K562 (cell line): ENCODE measurements at regions not wholly inside any gene's neighbourhood (a gene's known extent, or its start where the extent isn't known, plus 50 kb on each side); places are given as distances from the start of the nearest gene placed in this dataset.

Source experiments
- ATF6 ChIP-seq: sonication (generic); formaldehyde crosslinking; IDR thresholded peaks from 2 replicates; pipeline ENCODE4 v1.4.0; 2020; ENCODE audit warnings: mild to moderate bottlenecking, missing genetic modification reagents
- CLOCK ChIP-seq: fragments of 250-450 bp; sonication (Bioruptor Pico); IDR thresholded peaks from 2 replicates; pipeline ENCODE4 v1.4.0; 2020; ENCODE audit warnings: mild to moderate bottlenecking, moderate library complexity, borderline replicate concordance
- ESRRB ChIP-seq: fragments of 250-450 bp; sonication (Bioruptor Pico); IDR thresholded peaks from 2 replicates; pipeline ENCODE4 v1.5.0; 2020; ENCODE audit warnings: mild to moderate bottlenecking, moderate library complexity, borderline replicate concordance
- FOXK1 ChIP-seq: sonication (generic); formaldehyde crosslinking; IDR thresholded peaks from 2 replicates; pipeline ENCODE4 v1.8.0; 2022; ENCODE audit warnings: missing genetic modification reagents, mild to moderate bottlenecking, borderline replicate concordance
- GABPA ChIP-seq: fragments of 200-800 bp; sonication (Bioruptor generic); conservative IDR thresholded peaks from 2 replicates; pipeline ENCODE4 v1.6.1; 2016; ENCODE audit warnings: low read depth, missing genetic modification characterization, missing compliant biosample characterization
- HNRNPUL1 ChIP-seq: fragments of 200-400 bp; formaldehyde crosslinking; IDR thresholded peaks from 2 replicates; pipeline ENCODE4 v1.6.1; 2017; ENCODE audit warnings: low read length
- MAFF ChIP-seq: IDR thresholded peaks from 2 replicates; pipeline ENCODE4 v1.6.1; 2012; ENCODE audit warnings: low read length, improper control_type of control experiment
- RFX5 ChIP-seq: IDR thresholded peaks from 2 replicates; pipeline ENCODE4 v1.6.1; 2011; ENCODE audit warnings: low read depth, mild to moderate bottlenecking, improper control_type of control experiment, low read length
- TCF7L2 ChIP-seq: fragments of 150-350 bp; IDR thresholded peaks from 2 replicates; pipeline ENCODE4 v1.6.1; 2016; ENCODE audit warnings: low read depth, mild to moderate bottlenecking, low read length, moderate library complexity
- UBTF ChIP-seq, 2 experiments: IDR thresholded peaks; 2 replicates each; pipeline ENCODE4 v1.6.1; 2012; ENCODE audit warnings: improper control_type of control experiment in 2 of 2, low read depth in 2 of 2, low read length in 2 of 2, borderline replicate concordance in 1 of 2
- ZBED1 ChIP-seq: IDR thresholded peaks from 2 replicates; pipeline ENCODE4 v1.6.1; 2014

GRCh38 chr1:101613546-101613945, 376.7 kb downstream of the S1PR1 start (continued):
- no peak for TF ChIP-seq CLOCK (CRISPR knock-in tag)
- no peak for TF ChIP-seq FOXK1 (CRISPR knock-in tag)
- no peak for TF ChIP-seq HNRNPUL1
- no peak for TF ChIP-seq TCF7L2
- TF ChIP-seq RFX5, result no peak
- TF ChIP-seq UBTF (IDR thresholded peaks at IDR 0.05; ENCODE audit: borderline replicate concordance in 1 of 2, low read depth in 2 of 2, low read length in 2 of 2), result no peak
- TF ChIP-seq ESRRB, result no peak
- no peak for TF ChIP-seq ZBED1
- no peak for TF ChIP-seq ATF6
- TF ChIP-seq GABPA, result no peak
- TF ChIP-seq MAFF, result no peak
